Progenitor cell of endocrine pancreas (in vitro differentiated cells): ENCODE measurements at regions not wholly inside any gene's neighbourhood (a gene's known extent, or its start where the extent isn't known, plus 50 kb on each side); places are given as distances from the start of the nearest gene placed in this dataset.
"Not testable (repeated sequence)": the region's sequence is repeated elsewhere in the genome, so short reads cannot be mapped to it uniquely, and the experiment has no call there.

Experiments used
- DNase-seq: peaks from one replicate; pipeline ENCODE4 v3.0.0; 2021; ENCODE audit warnings: low spot score; ENCODE audit not compliant: unreplicated experiment
- H3K27ac Mint-ChIP-seq: 2 replicates; pipeline ENCODE4 v1.8.0; 2021; ENCODE audit warnings: mild to moderate bottlenecking, moderate library complexity, mixed read lengths
- H3K27me3 Mint-ChIP-seq: 2 replicates; pipeline ENCODE4 v1.8.0; 2021; ENCODE audit warnings: mixed read lengths
- H3K36me3 Mint-ChIP-seq: 2 replicates; pipeline ENCODE4 v1.8.0; 2022; ENCODE audit warnings: mixed read lengths; ENCODE audit not compliant: insufficient read depth
- H3K4me1 Mint-ChIP-seq: 2 replicates; pipeline ENCODE4 v1.8.0; 2021; ENCODE audit warnings: low read depth, mixed read lengths
- H3K4me3 Mint-ChIP-seq: 2 replicates; pipeline ENCODE4 v1.8.0; 2021; ENCODE audit warnings: low read depth, mild to moderate bottlenecking, moderate library complexity, mixed read lengths
- H3K9me3 Mint-ChIP-seq: 2 replicates; pipeline ENCODE4 v1.8.0; 2021; ENCODE audit warnings: low read depth, mixed read lengths
- TF ChIP-seq, protein P1 (sequence below): fragments of 200-600 bp; sonication (generic); IDR thresholded peaks from one replicate; pipeline ENCODE4 v1.5.0; 2021; ENCODE audit warnings: antibody characterized with exemption, mild to moderate bottlenecking; ENCODE audit not compliant: unreplicated experiment

DNA sequence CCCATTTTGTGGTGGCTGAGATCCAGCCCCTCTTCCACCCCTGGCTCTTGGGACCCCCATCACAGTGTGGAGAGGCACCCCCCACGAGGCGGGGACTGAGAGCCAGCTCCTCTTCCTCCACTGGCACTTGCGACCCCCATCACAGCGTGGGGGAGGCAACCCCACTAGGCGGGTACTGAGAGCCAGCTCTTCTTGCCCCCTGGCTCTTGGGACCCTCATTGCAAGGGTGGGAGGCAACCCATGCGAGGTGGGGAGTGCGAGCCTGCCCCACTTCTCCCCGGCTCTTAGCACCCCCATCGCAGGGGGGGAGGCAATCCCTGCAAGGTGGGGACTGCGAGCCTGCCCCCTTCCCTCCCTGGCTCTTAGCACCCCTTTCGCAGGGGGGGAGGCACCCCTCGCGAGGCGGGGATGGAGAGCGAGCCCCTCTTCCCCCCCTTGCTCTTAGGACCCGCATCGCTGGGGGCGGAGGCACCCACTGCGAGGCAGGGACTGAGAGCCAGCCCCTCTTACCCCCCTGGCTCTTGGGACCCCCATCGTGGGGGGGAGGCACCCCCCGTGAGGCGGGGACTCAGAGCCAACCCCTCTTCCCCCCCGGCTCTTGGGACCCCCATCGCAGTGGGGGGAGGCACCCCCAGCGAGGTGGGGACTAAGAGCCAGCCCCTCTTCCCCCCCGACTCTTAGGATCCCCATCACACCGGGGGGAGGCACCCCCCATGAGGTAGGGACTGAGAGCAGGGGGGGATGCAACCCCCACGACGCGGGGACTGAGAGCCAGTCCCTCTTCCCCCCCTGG is 364.6 kb upstream of the SPRY2 start:
- TF ChIP-seq, protein P1, sequence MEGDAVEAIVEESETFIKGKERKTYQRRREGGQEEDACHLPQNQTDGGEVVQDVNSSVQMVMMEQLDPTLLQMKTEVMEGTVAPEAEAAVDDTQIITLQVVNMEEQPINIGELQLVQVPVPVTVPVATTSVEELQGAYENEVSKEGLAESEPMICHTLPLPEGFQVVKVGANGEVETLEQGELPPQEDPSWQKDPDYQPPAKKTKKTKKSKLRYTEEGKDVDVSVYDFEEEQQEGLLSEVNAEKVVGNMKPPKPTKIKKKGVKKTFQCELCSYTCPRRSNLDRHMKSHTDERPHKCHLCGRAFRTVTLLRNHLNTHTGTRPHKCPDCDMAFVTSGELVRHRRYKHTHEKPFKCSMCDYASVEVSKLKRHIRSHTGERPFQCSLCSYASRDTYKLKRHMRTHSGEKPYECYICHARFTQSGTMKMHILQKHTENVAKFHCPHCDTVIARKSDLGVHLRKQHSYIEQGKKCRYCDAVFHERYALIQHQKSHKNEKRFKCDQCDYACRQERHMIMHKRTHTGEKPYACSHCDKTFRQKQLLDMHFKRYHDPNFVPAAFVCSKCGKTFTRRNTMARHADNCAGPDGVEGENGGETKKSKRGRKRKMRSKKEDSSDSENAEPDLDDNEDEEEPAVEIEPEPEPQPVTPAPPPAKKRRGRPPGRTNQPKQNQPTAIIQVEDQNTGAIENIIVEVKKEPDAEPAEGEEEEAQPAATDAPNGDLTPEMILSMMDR = no peak
- H3K36me3 Mint-ChIP-seq = peaks cover 2% of the 10 kb centered on the region
- H3K9me3 Mint-ChIP-seq = peaks cover 16% of the 10 kb centered on the region
- no peaks in the 10 kb centered on the region for H3K4me1 Mint-ChIP-seq
- no peak overlapping the region for H3K4me3 Mint-ChIP-seq
- no peak overlapping the region for H3K27ac Mint-ChIP-seq
- H3K27me3 Mint-ChIP-seq = no peaks in the 10 kb centered on the region
- no peak for DNase-seq

DNA sequence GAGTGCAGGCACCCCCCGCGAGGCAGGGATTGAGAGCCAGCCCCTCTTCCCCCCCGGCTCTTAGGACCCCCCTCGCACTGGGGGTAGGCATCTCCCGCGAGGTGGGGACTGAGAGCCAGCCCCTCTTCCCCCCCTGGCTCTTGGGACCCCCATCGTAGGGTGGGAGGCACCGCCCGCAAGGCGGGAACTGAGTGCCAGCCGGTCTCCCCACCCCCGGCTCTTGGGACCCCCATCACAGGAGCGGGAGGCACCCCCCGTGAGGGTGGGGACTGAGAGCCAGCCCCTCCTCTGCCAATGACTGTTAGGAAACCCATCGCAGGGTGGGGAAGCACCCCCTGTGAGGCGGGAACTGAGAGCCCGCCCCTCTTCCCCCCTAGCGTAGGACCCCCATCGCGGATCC is 363.4 kb upstream of the SPRY2 start:
- H3K9me3 Mint-ChIP-seq = peaks cover 19% of the 10 kb centered on the region
- TF ChIP-seq, protein P1 = no peak
- no peak overlapping the region for H3K27ac Mint-ChIP-seq
- H3K36me3 Mint-ChIP-seq = peaks cover 4% of the 10 kb centered on the region
- H3K27me3 Mint-ChIP-seq = no peaks in the 10 kb centered on the region
- DNase-seq = no peak
- H3K4me3 Mint-ChIP-seq = no peak overlapping the region
- H3K4me1 Mint-ChIP-seq = no peaks in the 10 kb centered on the region

DNA sequence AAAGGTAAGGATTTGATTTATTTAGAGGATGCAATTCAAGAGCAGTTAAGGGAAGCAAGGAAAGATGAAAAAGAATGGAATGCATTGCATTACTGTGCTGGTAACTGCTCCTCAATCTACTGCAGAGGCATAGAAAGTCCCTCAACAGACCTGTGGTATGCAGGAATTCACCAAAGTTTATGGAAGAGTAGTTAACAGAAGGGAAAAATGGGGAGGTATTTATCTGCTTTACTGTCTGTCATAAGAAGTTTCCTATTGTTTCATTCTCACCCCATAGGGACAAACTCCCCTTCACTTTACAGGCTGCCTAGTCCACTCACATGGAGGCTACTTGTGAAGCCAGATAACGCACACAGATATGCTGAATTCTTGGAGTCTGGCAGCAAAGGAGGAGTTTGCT is 354.9 kb upstream of the SPRY2 start:
- TF ChIP-seq, protein P1 = no peak
- peaks cover 2% of the 10 kb centered on the region for H3K4me1 Mint-ChIP-seq
- H3K4me3 Mint-ChIP-seq = no peak overlapping the region
- H3K27ac Mint-ChIP-seq = no peak overlapping the region
- peaks cover 6% of the 10 kb centered on the region for H3K36me3 Mint-ChIP-seq
- H3K27me3 Mint-ChIP-seq = no peaks in the 10 kb centered on the region
- peaks cover 35% of the 10 kb centered on the region for H3K9me3 Mint-ChIP-seq
- no peak for DNase-seq

DNA sequence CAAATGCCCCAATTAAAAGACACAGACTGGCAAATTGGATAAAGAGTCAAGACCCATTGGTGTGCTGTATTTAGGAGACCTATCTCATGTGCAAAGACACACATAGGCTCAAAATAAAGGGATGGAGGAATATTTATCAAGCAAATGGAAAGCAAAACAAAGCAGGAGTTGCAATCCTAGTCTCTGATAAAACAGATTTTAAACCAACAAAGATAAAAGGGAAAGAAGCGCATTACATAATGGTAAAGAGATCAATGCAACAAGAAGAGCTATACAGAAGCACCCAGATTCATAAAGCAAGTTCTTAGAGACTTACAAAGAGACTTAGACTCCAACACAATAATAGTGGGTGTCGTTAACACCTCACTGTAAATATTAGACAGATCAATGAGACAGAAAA is 350.9 kb upstream of the SPRY2 start:
- not testable (repeated sequence) for DNase-seq, H3K4me1 Mint-ChIP-seq, H3K27ac Mint-ChIP-seq, H3K36me3 Mint-ChIP-seq, H3K27me3 Mint-ChIP-seq, H3K4me3 Mint-ChIP-seq
- H3K9me3 Mint-ChIP-seq = peaks cover 38% of the 10 kb centered on the region

DNA sequence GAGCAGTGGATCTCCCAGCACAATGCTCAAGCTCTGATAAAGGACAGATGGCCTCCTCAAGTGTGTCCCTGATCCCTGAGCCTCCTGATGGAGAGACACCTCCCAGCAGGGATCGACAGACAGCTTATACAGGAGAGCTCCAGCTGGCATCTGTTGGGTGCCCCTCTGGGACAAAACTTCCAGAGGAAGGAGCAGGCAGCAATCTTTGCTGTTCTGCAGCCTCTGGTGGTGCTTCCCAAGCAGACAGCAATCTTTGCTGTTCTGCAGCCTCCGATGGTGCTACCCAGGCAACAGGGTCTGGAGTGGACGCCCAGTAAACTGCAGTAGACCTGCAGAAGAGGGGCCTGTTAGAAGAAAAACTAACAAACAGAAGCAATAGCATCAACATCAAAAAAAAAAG is 349.3 kb upstream of the SPRY2 start:
- peaks cover 10% of the 10 kb centered on the region for H3K36me3 Mint-ChIP-seq
- no peak overlapping the region for H3K27ac Mint-ChIP-seq
- no peak overlapping the region for H3K4me3 Mint-ChIP-seq
- DNase-seq = no peak
- H3K4me1 Mint-ChIP-seq = peaks cover 4% of the 10 kb centered on the region
- TF ChIP-seq, protein P1 = no peak
- no peaks in the 10 kb centered on the region for H3K27me3 Mint-ChIP-seq
- H3K9me3 Mint-ChIP-seq = peaks cover 38% of the 10 kb centered on the region

DNA sequence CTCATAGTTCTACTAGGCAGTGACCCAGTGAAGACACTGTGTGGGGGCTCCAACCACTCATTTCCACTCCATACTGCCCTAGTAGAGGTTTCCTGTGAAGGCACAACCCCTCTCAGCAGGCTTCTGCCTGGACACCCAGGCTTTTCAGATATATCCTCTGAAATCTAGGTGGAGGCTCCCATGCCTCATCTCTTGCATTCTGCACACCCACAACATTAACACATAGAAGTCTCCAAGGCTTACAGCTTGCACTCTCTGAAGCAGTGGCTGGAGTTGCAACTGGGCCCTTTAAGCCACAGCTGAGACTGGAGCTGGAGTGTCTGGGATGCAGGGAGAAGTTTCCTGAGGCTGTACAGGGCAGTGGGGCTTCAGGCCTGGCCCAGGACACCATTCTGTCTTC is 347.7 kb upstream of the SPRY2 start:
- Mint-ChIP-seq H3K27ac (no peak overlapping the region), H3K36me3 (peaks cover 10% of the 10 kb centered on the region), H3K4me3 (no peak overlapping the region), H3K27me3 (no peaks in the 10 kb centered on the region), H3K4me1 (peaks cover 4% of the 10 kb centered on the region), H3K9me3 (peaks cover 30% of the 10 kb centered on the region)
- TF ChIP-seq, protein P1 = no peak
- no peak for DNase-seq
